B cell (primary cell): ENCODE measurements at regions not wholly inside any gene's neighbourhood (a gene's known extent, or its start where the extent isn't known, plus 50 kb on each side); places are given as distances from the start of the nearest gene placed in this dataset.
"Not testable (repeated sequence)": the region's sequence is repeated elsewhere in the genome, so short reads cannot be mapped to it uniquely, and the experiment has no call there.

Source experiments
- ATAC-seq: fragments of 200-7000 bp; cut with Tn5 transposase; one replicate; pipeline ENCODE4 v1.10.0; 2021; ENCODE audit warnings: low read depth, mild to moderate bottlenecking, moderate number of reproducible peaks, moderate library complexity
- CTCF ChIA-PET: fragments of 350-600 bp; sonication (Branson Sonifier 250); formaldehyde crosslinking; loops from one replicate; lab custom pipeline; 2021; ENCODE audit warnings: antibody characterized with exemption, inconsistent platforms; lab: Charles Lee
- POLR2A ChIA-PET: fragments of 350-600 bp; sonication (Branson Sonifier 250); formaldehyde crosslinking; loops from one replicate; lab custom pipeline; 2021; ENCODE audit warnings: antibody characterized with exemption; lab: Charles Lee
- DNase-seq: peaks from one replicate; pipeline ENCODE4 v3.0.0; 2013
- H2AFZ ChIP-seq: 2 replicates; pipeline ENCODE4 v1.6.1; 2012; ENCODE audit warnings: mild to moderate bottlenecking, low read depth, low read length; ENCODE audit not compliant: insufficient read depth, poor library complexity, severe bottlenecking
- H3K27ac ChIP-seq, 2 donors: 1 replicate in 1 of 2; 2 replicates in 1 of 2; pipeline ENCODE4 v1.5.1; 2012 to 2013; ENCODE audit warnings: low read length in 2 of 2, mild to moderate bottlenecking in 2 of 2, moderate library complexity in 1 of 2
- H3K27me3 ChIP-seq, 4 experiments: fragments of 200-600 bp in 1 of 4; sonication (generic) in 1 of 4; replicated peaks in 1 of 4; 1 replicate in 2 of 4; 2 replicates in 2 of 4; pipeline versions ENCODE4 v1.6.1 to v1.7.0; 2013 to 2016; ENCODE audit warnings: low read length in 3 of 4, mild to moderate bottlenecking in 2 of 4, mixed read lengths in 1 of 4, moderate library complexity in 1 of 4; ENCODE audit not compliant: insufficient read depth in 4 of 4, control insufficient read depth in 3 of 4; ENCODE audit errors: control extremely low read depth in 1 of 4
- H3K36me3 ChIP-seq, 2 experiments: replicated peaks in 1 of 2; 1 replicate in 1 of 2; 2 replicates in 1 of 2; pipeline versions ENCODE4 v1.6.1 to v1.7.1; 2013; ENCODE audit warnings: low read length in 1 of 2; ENCODE audit not compliant: insufficient read depth in 2 of 2, control insufficient read depth in 1 of 2; ENCODE audit errors: control extremely low read depth in 1 of 2, extremely low read depth in 1 of 2
- H3K4me1 ChIP-seq, 2 donors: fragments of 200-600 bp in 1 of 2; sonication (generic) in 1 of 2; 1 replicate in 1 of 2; 2 replicates in 1 of 2; pipeline versions ENCODE4 v1.5.1 to v1.6.1; 2013 to 2017; ENCODE audit warnings: low read length in 2 of 2; ENCODE audit not compliant: control insufficient read depth in 2 of 2, insufficient read depth in 2 of 2
- H3K4me2 ChIP-seq: replicated peaks from 2 replicates; pipeline ENCODE3; 2012; ENCODE audit warnings: mild to moderate bottlenecking, low read depth, low read length; ENCODE audit not compliant: poor library complexity, severe bottlenecking
- H3K4me3 ChIP-seq, 5 experiments: fragments of 200-600 bp in 1 of 5; sonication (generic) in 1 of 5; 1 replicate in 3 of 5; 2 replicates in 2 of 5; pipeline versions ENCODE4 v1.5.1 to v1.7.0; 2011 to 2016; ENCODE audit warnings: low read length in 4 of 5, mild to moderate bottlenecking in 4 of 5, low read depth in 2 of 5, control low read depth in 1 of 5, moderate library complexity in 1 of 5; ENCODE audit not compliant: insufficient read depth in 1 of 5; ENCODE audit errors: control extremely low read depth in 1 of 5, extremely low read depth in 1 of 5
- H3K79me2 ChIP-seq: fragments of 200-600 bp; sonication (generic); one replicate; pipeline ENCODE4 v1.6.0; 2016; ENCODE audit warnings: low read length; ENCODE audit not compliant: control insufficient read depth, insufficient read depth
- H3K9ac ChIP-seq: fragments of 200-600 bp; sonication (generic); 2 replicates; pipeline ENCODE4 v1.6.1; 2017; ENCODE audit warnings: mild to moderate bottlenecking, low read length, moderate library complexity
- H3K9me3 ChIP-seq, 3 donors: one replicate each; pipeline versions ENCODE4 v1.6.1 to v1.7.1; 2013; ENCODE audit warnings: low read length in 2 of 3; ENCODE audit not compliant: control insufficient read depth in 2 of 3, insufficient read depth in 1 of 3; ENCODE audit errors: control extremely low read depth in 1 of 3
- H4K20me1 ChIP-seq: 2 replicates; pipeline ENCODE4 v1.6.0; 2012; ENCODE audit warnings: mild to moderate bottlenecking, low read length; ENCODE audit not compliant: insufficient read depth, control insufficient read depth, poor library complexity, severe bottlenecking
- H3K27ac Mint-ChIP-seq: one replicate; pipeline ENCODE4 v1.8.0; 2021; ENCODE audit warnings: mixed read lengths
- H3K27me3 Mint-ChIP-seq: one replicate; pipeline ENCODE4 v1.8.0; 2021; ENCODE audit warnings: mixed read lengths
- H3K4me1 Mint-ChIP-seq: one replicate; pipeline ENCODE4 v1.8.0; 2021; ENCODE audit warnings: mixed read lengths
- H3K4me3 Mint-ChIP-seq: one replicate; pipeline ENCODE4 v1.8.0; 2021; ENCODE audit warnings: mixed read lengths
- H3K9me3 Mint-ChIP-seq: one replicate; pipeline ENCODE4 v1.8.0; 2022; ENCODE audit warnings: mixed read lengths; ENCODE audit not compliant: insufficient read depth
- EZH2 ChIP-seq: IDR thresholded peaks from 2 replicates; pipeline ENCODE4 v1.6.1; 2012; ENCODE audit warnings: borderline replicate concordance, low read depth, mild to moderate bottlenecking, moderate library complexity, low read length; ENCODE audit not compliant: insufficient read depth, poor library complexity, severe bottlenecking
- WGBS: methylation state at CpG from one replicate; pipeline ENCODE4 v1.1.5; 2013; ENCODE audit warnings: missing lambda C conversion rate; ENCODE audit not compliant: insufficient coverage; 5-methylcytosine and 5-hydroxymethylcytosine counted together
- intact Hi-C: fragments of 100-400 bp; cut with micrococcal nuclease; formaldehyde crosslinking; loops from one replicate; pipeline ENCODE4 v1.10.0; 2022
- TF ChIP-seq, protein P1 (sequence below): fragments of 200-600 bp; IDR thresholded peaks from one replicate; pipeline ENCODE4 v1.8.0; 2022; ENCODE audit warnings: antibody characterized with exemption, mild to moderate bottlenecking

DNA sequence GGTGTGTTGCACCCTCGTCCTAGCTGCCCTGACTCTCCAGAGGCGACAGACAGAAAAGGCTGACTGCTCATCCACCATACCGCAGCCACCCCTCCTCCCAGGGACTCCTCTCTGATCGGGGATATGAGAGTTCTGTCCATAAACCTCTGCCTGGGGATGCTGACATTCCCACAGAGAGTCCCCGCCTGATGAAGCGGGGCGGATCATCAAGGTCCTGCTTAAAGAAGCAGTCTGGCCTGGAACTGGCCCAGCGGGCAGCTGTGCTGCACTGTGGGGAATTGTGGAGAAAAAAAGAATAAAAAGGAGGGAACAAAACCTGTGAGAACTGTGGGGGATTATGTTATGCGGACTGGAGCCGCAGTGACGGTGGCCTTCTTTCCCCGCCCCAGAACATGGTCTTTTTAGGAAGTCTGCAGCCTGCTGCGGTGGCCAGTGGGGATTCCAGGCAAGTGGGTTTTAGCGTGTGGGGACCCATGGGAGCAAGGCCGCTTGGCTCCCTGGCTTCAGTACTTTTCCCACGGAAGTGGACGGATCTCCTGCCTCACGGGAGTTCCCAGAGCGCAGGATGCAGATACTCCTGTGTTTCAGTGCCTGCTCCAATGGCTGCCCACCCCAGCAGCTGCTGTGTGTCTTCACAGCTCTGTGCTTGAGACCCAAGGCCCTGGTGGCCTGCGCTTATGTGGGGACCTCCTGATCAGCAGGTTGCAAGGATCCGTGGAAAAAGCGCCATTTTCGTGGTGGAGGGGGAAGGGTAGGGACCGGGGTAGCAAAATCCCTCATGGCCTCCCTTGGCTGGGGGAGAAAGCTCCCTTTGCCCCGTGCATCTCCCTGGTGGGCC, 1456.2 kb upstream of the SLC10A2 start:
- no peak overlapping the region for H3K4me3 Mint-ChIP-seq
- H3K4me1 Mint-ChIP-seq: no peaks in the 10 kb centered on the region
- Histone ChIP-seq H4K20me1 (no peaks in the 10 kb centered on the region), H3K79me2 (no peaks in the 10 kb centered on the region), H3K27me3 (no peaks in the 10 kb centered on the region), H3K27ac (no peak overlapping the region), H2AFZ (no peak overlapping the region), H3K9ac (no peak overlapping the region), H3K4me2 (no peak overlapping the region), H3K4me3 (no peak overlapping the region), H3K36me3 (no peaks in the 10 kb centered on the region), H3K4me1 (no peaks in the 10 kb centered on the region), H3K9me3 (peaks cover 0 to 16% (median 2%) of the 10 kb centered on the region in 3 donors)
- TF ChIP-seq, protein P1, sequence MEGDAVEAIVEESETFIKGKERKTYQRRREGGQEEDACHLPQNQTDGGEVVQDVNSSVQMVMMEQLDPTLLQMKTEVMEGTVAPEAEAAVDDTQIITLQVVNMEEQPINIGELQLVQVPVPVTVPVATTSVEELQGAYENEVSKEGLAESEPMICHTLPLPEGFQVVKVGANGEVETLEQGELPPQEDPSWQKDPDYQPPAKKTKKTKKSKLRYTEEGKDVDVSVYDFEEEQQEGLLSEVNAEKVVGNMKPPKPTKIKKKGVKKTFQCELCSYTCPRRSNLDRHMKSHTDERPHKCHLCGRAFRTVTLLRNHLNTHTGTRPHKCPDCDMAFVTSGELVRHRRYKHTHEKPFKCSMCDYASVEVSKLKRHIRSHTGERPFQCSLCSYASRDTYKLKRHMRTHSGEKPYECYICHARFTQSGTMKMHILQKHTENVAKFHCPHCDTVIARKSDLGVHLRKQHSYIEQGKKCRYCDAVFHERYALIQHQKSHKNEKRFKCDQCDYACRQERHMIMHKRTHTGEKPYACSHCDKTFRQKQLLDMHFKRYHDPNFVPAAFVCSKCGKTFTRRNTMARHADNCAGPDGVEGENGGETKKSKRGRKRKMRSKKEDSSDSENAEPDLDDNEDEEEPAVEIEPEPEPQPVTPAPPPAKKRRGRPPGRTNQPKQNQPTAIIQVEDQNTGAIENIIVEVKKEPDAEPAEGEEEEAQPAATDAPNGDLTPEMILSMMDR: no peak
- no peak for TF ChIP-seq EZH2
- ATAC-seq (no peak), DNase-seq (no peak)
- WGBS: 89% methylated on average over 22 of the region's 25 CpGs
- H3K9me3 Mint-ChIP-seq: no peaks in the 10 kb centered on the region
- H3K27ac Mint-ChIP-seq: no peak overlapping the region
- no peaks in the 10 kb centered on the region for H3K27me3 Mint-ChIP-seq
- ChIA-PET POLR2A (no interaction called here), CTCF (no interaction called here)
- intact Hi-C loops: no loop called here

DNA sequence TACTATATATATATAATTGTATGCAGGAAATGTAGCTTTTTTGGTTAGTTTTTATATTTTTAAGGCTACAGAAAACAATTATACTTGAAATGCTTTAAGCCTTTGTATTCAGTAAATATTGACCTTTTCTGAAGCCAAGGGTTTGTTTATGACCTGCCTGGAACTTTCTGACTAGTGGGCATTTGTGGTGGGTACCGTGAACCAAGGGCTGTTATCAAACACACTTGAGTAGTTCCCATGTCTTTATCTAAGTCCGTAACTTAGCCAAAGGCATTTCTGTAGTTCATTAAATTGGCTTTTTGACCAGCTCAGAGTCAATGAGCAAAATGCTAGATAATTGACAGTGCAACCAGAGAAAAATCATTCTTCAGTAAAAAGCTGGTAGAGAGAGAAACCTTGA, 1444.2 kb upstream of the SLC10A2 start:
- 100% methylated on average over 2 of the region's 2 CpGs for WGBS

DNA sequence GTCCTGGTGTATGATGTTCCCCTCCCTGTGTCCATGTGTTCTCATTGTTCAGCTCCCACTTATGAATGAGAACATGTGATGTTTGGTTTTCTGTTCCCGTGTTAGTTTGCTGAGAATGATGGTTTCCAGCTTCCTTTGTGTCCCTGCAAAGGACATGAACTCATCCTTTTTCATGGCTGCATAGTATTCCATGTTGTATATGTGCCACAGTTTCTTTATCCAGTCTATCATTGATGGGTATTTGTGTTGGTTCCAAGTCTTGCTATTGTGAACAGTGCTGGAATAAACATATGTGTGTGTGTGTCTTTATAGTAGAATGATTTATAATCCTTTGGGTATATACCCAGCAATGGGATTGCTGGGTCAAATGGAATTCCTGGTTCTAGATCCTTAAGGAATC, 1427.3 kb upstream of the SLC10A2 start:
- H3K27me3 ChIP-seq, POLR2A ChIA-PET, intact Hi-C loops, H2AFZ ChIP-seq, H3K27ac ChIP-seq, H3K36me3 ChIP-seq, DNase-seq, H3K4me1 Mint-ChIP-seq, H3K9me3 Mint-ChIP-seq, H4K20me1 ChIP-seq, H3K4me2 ChIP-seq, CTCF ChIA-PET, H3K4me3 ChIP-seq, H3K79me2 ChIP-seq, H3K27me3 Mint-ChIP-seq, ATAC-seq, H3K4me3 Mint-ChIP-seq, H3K27ac Mint-ChIP-seq, H3K4me1 ChIP-seq, H3K9me3 ChIP-seq, H3K9ac ChIP-seq: not testable (repeated sequence)
- no CpG with 5 or more reads among the region's 1 CpG for WGBS

More for the DNA sequence above, 1444.2 kb upstream of the SLC10A2 start:
- ChIA-PET CTCF (no interaction called here), POLR2A (no interaction called here)
- Mint-ChIP-seq H3K27ac (no peak overlapping the region), H3K4me1 (no peaks in the 10 kb centered on the region), H3K4me3 (no peak overlapping the region), H3K9me3 (no peaks in the 10 kb centered on the region), H3K27me3 (no peaks in the 10 kb centered on the region)
- Histone ChIP-seq H3K79me2 (no peaks in the 10 kb centered on the region), H3K4me3 (no peak overlapping the region), H3K4me2 (no peak overlapping the region), H3K27me3 (no peaks in the 10 kb centered on the region), H4K20me1 (no peaks in the 10 kb centered on the region), H3K9ac (no peak overlapping the region), H3K4me1 (no peaks in the 10 kb centered on the region), H2AFZ (no peak overlapping the region), H3K27ac (no peak overlapping the region), H3K36me3 (no peaks in the 10 kb centered on the region), H3K9me3 (no peaks in the 10 kb centered on the region)
- ATAC-seq (no peak), DNase-seq (no peak)
- intact Hi-C loops: no loop called here
- TF ChIP-seq, protein P1: no peak
- TF ChIP-seq EZH2: no peak
